ENCODE measurements at regions not wholly inside any gene's neighbourhood (a gene's known extent, or its start where the extent isn't known, plus 50 kb on each side); places are given as distances from the start of the nearest gene placed in this dataset.
A peak's percentile ranks its signal among the peaks of the same experiment; 100 is the strongest.
"Not testable (repeated sequence)": the region's sequence is repeated elsewhere in the genome, so short reads cannot be mapped to it uniquely, and the experiment has no call there.

GRCh38 chr5:154642499-154643245 is 112.5 kb upstream of the LARP1 start:
- no peaks in the 10 kb centered on the region for H3K79me2 ChIP-seq (ENCODE audit: low read length)
- no peak overlapping the region for H3K4me3 ChIP-seq (ENCODE audit: low read length)
- no peak for TF ChIP-seq EZH2 (IDR thresholded peaks at IDR 0.05; ENCODE audit: low read length, unreplicated experiment)
- TF ChIP-seq CTCF (conservative IDR thresholded peaks at IDR 0.05; ENCODE audit: low read depth, low read length): peak; percentile 67
- peak; percentile 56 for DNase-seq
- no peaks in the 10 kb centered on the region for H3K9me2 ChIP-seq (replicated peaks; ENCODE audit: low read length)
- no peaks in the 10 kb centered on the region for H3F3A ChIP-seq (ENCODE audit: low read length, unreplicated experiment)
- intact Hi-C loops (cut with micrococcal nuclease): loop anchor here (10.0 kb wide), 1 partner anchor 302 kb away; the partner anchor contains the start of gene MRPL22
- peak overlapping the region; percentile 41; the same call in 1 of the 2 replicates for H3K4me2 ChIP-seq (ENCODE audit: low read length)
- H3K36me3 ChIP-seq (ENCODE audit: low read depth, low read length): no peaks in the 10 kb centered on the region
- no peaks in the 10 kb centered on the region for H3K27me3 ChIP-seq (ENCODE audit: low read length)
- 0 out of 2 replicates have a peak overlapping the region, but pooled peaks have one; percentile 34 for H2AFZ ChIP-seq (ENCODE audit: low read length)
- ChIA-PET CTCF (interaction anchor here (0.7 kb wide), 1 partner anchor 122 kb away, joined by 4 read pairs; no protein-coding TSS in a partner anchor), POLR2A (ENCODE audit: unreplicated experiment) (no interaction called here)
- peak; percentile 96 for ATAC-seq
- H3K9me3 ChIP-seq (ENCODE audit: low read length): no peaks in the 10 kb centered on the region
- H4K20me1 ChIP-seq (ENCODE audit: low read length): no peaks in the 10 kb centered on the region
- H3K27ac ChIP-seq (ENCODE audit: low read length): no peak overlapping the region
- no TSS peak for BruUV-seq (replicated peaks)
- H3K4me1 ChIP-seq (ENCODE audit: insufficient read depth, low read length): 0 out of 2 replicates have a peak, but pooled peaks cover 2% of the 10 kb centered on the region
- H3K9ac ChIP-seq (ENCODE audit: low read length): no peak overlapping the region

GRCh38 chr5:154640213-154640831 is 114.9 kb upstream of the LARP1 start:
- DNase-seq: peak; percentile 38
- H3F3A ChIP-seq (ENCODE audit: low read length, unreplicated experiment); H3K9me2 ChIP-seq (replicated peaks; ENCODE audit: low read length); H3K36me3 ChIP-seq (ENCODE audit: low read depth, low read length); ATAC-seq; H3K27ac ChIP-seq (ENCODE audit: low read length); POLR2A ChIA-PET (ENCODE audit: unreplicated experiment); BruUV-seq (replicated peaks); H2AFZ ChIP-seq (ENCODE audit: low read length); H3K9me3 ChIP-seq (ENCODE audit: low read length); H3K4me3 ChIP-seq (ENCODE audit: low read length); H3K27me3 ChIP-seq (ENCODE audit: low read length); H4K20me1 ChIP-seq (ENCODE audit: low read length); H3K9ac ChIP-seq (ENCODE audit: low read length); H3K4me2 ChIP-seq (ENCODE audit: low read length); H3K79me2 ChIP-seq (ENCODE audit: low read length); H3K4me1 ChIP-seq (ENCODE audit: insufficient read depth, low read length): not testable (repeated sequence)
- intact Hi-C loops (cut with micrococcal nuclease): loop anchor here (1.0 to 10.0 kb wide), 2 partner anchors 173 to 304 kb away; partner anchors contain the start of gene MRPL22
- TF ChIP-seq CTCF (conservative IDR thresholded peaks at IDR 0.05; ENCODE audit: low read depth, low read length): peak; percentile 40
- CTCF ChIA-PET: interaction anchor here (0.6 kb wide), 1 partner anchor 187 kb away, joined by 4 read pairs; no protein-coding TSS in a partner anchor

- H3K4me3 ChIP-seq (ENCODE audit: low read length); POLR2A ChIA-PET (ENCODE audit: unreplicated experiment); H3K79me2 ChIP-seq (ENCODE audit: low read length); H3F3A ChIP-seq (ENCODE audit: low read length, unreplicated experiment); H3K27me3 ChIP-seq (ENCODE audit: low read length); H2AFZ ChIP-seq (ENCODE audit: low read length); H3K9me3 ChIP-seq (ENCODE audit: low read length); DNase-seq; CTCF ChIA-PET; H3K9me2 ChIP-seq (replicated peaks; ENCODE audit: low read length); intact Hi-C loops (cut with micrococcal nuclease); H3K9ac ChIP-seq (ENCODE audit: low read length); BruUV-seq (replicated peaks); H3K4me1 ChIP-seq (ENCODE audit: insufficient read depth, low read length); H3K27ac ChIP-seq (ENCODE audit: low read length); H4K20me1 ChIP-seq (ENCODE audit: low read length); H3K4me2 ChIP-seq (ENCODE audit: low read length); H3K36me3 ChIP-seq (ENCODE audit: low read depth, low read length); ATAC-seq: not testable (repeated sequence)
Observed at GRCh38 chr5:154636786-154637185, 118.4 kb upstream of the LARP1 start.

GRCh38 chr5:154636271-154636670 is 118.9 kb upstream of the LARP1 start:
- H3K4me3 ChIP-seq (ENCODE audit: low read length); H3K36me3 ChIP-seq (ENCODE audit: low read depth, low read length); H3K27me3 ChIP-seq (ENCODE audit: low read length); H3K9me2 ChIP-seq (replicated peaks; ENCODE audit: low read length); intact Hi-C loops (cut with micrococcal nuclease); H3K79me2 ChIP-seq (ENCODE audit: low read length); H2AFZ ChIP-seq (ENCODE audit: low read length); DNase-seq; CTCF ChIA-PET; BruUV-seq (replicated peaks); H3K9me3 ChIP-seq (ENCODE audit: low read length); H3K27ac ChIP-seq (ENCODE audit: low read length); H3F3A ChIP-seq (ENCODE audit: low read length, unreplicated experiment); POLR2A ChIA-PET (ENCODE audit: unreplicated experiment); H4K20me1 ChIP-seq (ENCODE audit: low read length); ATAC-seq; H3K4me1 ChIP-seq (ENCODE audit: insufficient read depth, low read length); H3K9ac ChIP-seq (ENCODE audit: low read length); H3K4me2 ChIP-seq (ENCODE audit: low read length): not testable (repeated sequence)

GRCh38 chr5:154633744-154634143 is 121.4 kb upstream of the LARP1 start:
- CTCF ChIA-PET; H3K4me1 ChIP-seq (ENCODE audit: insufficient read depth, low read length); H4K20me1 ChIP-seq (ENCODE audit: low read length); ATAC-seq; H3K4me2 ChIP-seq (ENCODE audit: low read length); H3K36me3 ChIP-seq (ENCODE audit: low read depth, low read length); H3F3A ChIP-seq (ENCODE audit: low read length, unreplicated experiment); DNase-seq; H3K9me2 ChIP-seq (replicated peaks; ENCODE audit: low read length); H3K9me3 ChIP-seq (ENCODE audit: low read length); H3K27ac ChIP-seq (ENCODE audit: low read length); H2AFZ ChIP-seq (ENCODE audit: low read length); H3K9ac ChIP-seq (ENCODE audit: low read length); H3K4me3 ChIP-seq (ENCODE audit: low read length); BruUV-seq (replicated peaks); H3K79me2 ChIP-seq (ENCODE audit: low read length); intact Hi-C loops (cut with micrococcal nuclease); POLR2A ChIA-PET (ENCODE audit: unreplicated experiment); H3K27me3 ChIP-seq (ENCODE audit: low read length): not testable (repeated sequence)
